ENCODE measurements at regions not wholly inside any gene's neighbourhood (a gene's known extent, or its start where the extent isn't known, plus 50 kb on each side); places are given as distances from the start of the nearest gene placed in this dataset.

GRCh38 chr14:48391661-48392060 is 716.3 kb upstream of the MDGA2 start:
- H3K27me3 ChIP-seq (replicated peaks; ENCODE audit: insufficient read depth), result no peaks in the 10 kb centered on the region
- no peak overlapping the region for H3K4me3 ChIP-seq
- H3K27ac ChIP-seq, result no peak overlapping the region
- ATAC-seq (ENCODE audit: insufficient number of reproducible peaks, low FRiP score, low read depth), result no peak
- DNase-seq (ENCODE audit: low spot score), result no peak
- no peaks in the 10 kb centered on the region for H3K9me3 ChIP-seq
- H3K36me3 ChIP-seq, result no peaks in the 10 kb centered on the region
- no peaks in the 10 kb centered on the region for H3K4me1 ChIP-seq (ENCODE audit: control insufficient read depth in 1 of 2, low read depth in 2 of 2)
- TF ChIP-seq, protein P1, sequence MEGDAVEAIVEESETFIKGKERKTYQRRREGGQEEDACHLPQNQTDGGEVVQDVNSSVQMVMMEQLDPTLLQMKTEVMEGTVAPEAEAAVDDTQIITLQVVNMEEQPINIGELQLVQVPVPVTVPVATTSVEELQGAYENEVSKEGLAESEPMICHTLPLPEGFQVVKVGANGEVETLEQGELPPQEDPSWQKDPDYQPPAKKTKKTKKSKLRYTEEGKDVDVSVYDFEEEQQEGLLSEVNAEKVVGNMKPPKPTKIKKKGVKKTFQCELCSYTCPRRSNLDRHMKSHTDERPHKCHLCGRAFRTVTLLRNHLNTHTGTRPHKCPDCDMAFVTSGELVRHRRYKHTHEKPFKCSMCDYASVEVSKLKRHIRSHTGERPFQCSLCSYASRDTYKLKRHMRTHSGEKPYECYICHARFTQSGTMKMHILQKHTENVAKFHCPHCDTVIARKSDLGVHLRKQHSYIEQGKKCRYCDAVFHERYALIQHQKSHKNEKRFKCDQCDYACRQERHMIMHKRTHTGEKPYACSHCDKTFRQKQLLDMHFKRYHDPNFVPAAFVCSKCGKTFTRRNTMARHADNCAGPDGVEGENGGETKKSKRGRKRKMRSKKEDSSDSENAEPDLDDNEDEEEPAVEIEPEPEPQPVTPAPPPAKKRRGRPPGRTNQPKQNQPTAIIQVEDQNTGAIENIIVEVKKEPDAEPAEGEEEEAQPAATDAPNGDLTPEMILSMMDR (IDR thresholded peaks at IDR 0.05), result no peak

DNA sequence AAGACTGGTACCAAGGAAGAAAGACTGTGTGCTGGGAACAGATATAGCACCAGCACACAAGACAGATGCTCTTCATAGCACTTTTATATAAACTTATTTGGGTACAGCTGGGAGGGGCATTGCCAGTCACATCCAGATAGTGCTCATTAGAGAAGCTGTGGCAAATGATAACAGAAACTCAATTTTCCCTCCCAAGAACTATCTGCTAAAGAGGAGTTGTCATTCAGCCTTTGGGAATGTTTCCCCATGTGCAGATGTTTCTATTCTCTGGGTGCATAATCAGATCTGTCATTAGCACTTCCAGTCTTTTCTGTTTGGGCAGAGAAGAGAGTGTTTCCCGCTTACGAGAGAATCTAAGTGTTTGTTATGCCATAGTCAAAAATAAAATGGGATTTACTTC is 714.9 kb upstream of the MDGA2 start:
- no peaks in the 10 kb centered on the region for H3K36me3 ChIP-seq
- no peak overlapping the region for H3K27ac ChIP-seq
- ATAC-seq (ENCODE audit: insufficient number of reproducible peaks, low FRiP score, low read depth), result no peak
- no peak for DNase-seq (ENCODE audit: low spot score)
- no peak overlapping the region for H3K4me3 ChIP-seq
- TF ChIP-seq, protein P1 (IDR thresholded peaks at IDR 0.05), result no peak
- no peaks in the 10 kb centered on the region for H3K27me3 ChIP-seq (replicated peaks; ENCODE audit: insufficient read depth)
- H3K9me3 ChIP-seq, result no peaks in the 10 kb centered on the region
- no peaks in the 10 kb centered on the region for H3K4me1 ChIP-seq (ENCODE audit: control insufficient read depth in 1 of 2, low read depth in 2 of 2)

DNA sequence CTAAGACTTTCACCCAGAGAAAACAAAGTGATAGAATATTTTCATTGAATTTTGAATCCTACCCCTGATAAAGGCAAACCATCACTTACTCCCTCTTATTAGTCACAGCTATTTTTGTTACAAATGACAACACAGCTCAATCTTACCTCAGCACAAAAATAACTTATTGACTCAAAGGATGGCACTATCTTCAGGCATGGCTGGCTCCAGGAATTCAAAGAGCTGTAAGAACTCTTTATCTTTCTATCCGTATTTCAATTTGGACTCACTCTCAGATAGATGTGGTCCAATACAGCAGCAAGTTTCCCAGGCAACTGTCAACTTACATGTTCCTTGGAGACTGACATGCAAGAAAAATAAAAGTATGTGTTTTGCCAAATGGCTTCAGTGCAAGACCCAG is 709.4 kb upstream of the MDGA2 start:
- ATAC-seq (ENCODE audit: insufficient number of reproducible peaks, low FRiP score, low read depth) (no peak), DNase-seq (ENCODE audit: low spot score) (no peak)
- TF ChIP-seq, protein P1 (IDR thresholded peaks at IDR 0.05), result no peak
- no peak overlapping the region for H3K4me3 ChIP-seq
- no peaks in the 10 kb centered on the region for H3K27me3 ChIP-seq (replicated peaks; ENCODE audit: insufficient read depth)
- no peaks in the 10 kb centered on the region for H3K4me1 ChIP-seq (ENCODE audit: control insufficient read depth in 1 of 2, low read depth in 2 of 2)
- H3K36me3 ChIP-seq, result no peaks in the 10 kb centered on the region
- no peaks in the 10 kb centered on the region for H3K9me3 ChIP-seq
- H3K27ac ChIP-seq, result no peak overlapping the region

DNA sequence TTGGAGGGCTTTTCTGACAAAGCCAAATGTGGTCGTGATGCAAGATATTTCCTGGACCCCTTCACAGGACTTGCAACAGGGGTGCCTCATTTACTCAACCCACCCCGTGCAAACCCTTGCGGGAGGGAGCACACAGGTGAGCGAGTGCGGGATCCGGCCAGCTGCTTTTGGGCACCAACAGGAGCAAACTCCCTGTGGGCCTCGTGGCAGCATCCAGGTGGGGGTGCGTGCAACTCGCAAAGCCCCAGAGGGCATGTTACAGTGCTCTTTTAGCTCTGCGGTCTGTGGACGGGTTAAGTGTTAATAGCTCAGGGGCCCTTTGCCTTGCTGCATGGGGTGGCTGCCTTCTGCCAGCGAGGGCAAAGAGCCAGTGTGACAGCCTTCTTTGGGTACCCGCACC is 707.6 kb upstream of the MDGA2 start:
- no peaks in the 10 kb centered on the region for H3K36me3 ChIP-seq
- no peak overlapping the region for H3K27ac ChIP-seq
- no peaks in the 10 kb centered on the region for H3K4me1 ChIP-seq (ENCODE audit: control insufficient read depth in 1 of 2, low read depth in 2 of 2)
- H3K4me3 ChIP-seq, result no peak overlapping the region
- ATAC-seq (ENCODE audit: insufficient number of reproducible peaks, low FRiP score, low read depth) (no peak), DNase-seq (ENCODE audit: low spot score) (no peak)
- TF ChIP-seq, protein P1 (IDR thresholded peaks at IDR 0.05), result no peak
- H3K27me3 ChIP-seq (replicated peaks; ENCODE audit: insufficient read depth), result no peaks in the 10 kb centered on the region
- H3K9me3 ChIP-seq, result no peaks in the 10 kb centered on the region

DNA sequence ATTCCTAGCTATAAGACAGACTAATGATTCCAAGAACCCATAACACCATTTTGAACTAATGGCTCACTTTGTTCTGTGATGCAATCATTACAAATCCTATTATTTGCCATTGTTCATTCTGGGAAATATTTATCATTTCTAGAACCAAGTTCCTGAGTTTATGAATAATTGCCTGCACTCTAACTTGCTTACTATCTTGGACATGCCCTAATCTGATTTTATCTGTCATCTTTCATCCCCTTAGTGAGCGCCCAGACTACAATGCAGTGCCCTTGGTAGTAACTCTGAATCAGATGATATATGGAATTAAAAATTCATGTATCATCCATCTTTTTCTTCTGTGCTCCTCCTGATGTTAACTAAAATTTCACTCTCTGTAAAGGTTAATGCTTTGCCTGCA is 703.1 kb upstream of the MDGA2 start:
- DNase-seq (ENCODE audit: low spot score) (no peak), ATAC-seq (ENCODE audit: insufficient number of reproducible peaks, low FRiP score, low read depth) (no peak)
- H3K27ac ChIP-seq, result no peak overlapping the region
- TF ChIP-seq, protein P1 (IDR thresholded peaks at IDR 0.05), result no peak
- no peaks in the 10 kb centered on the region for H3K27me3 ChIP-seq (replicated peaks; ENCODE audit: insufficient read depth)
- H3K36me3 ChIP-seq, result no peaks in the 10 kb centered on the region
- H3K4me1 ChIP-seq (ENCODE audit: control insufficient read depth in 1 of 2, low read depth in 2 of 2), result no peaks in the 10 kb centered on the region
- no peaks in the 10 kb centered on the region for H3K9me3 ChIP-seq
- no peak overlapping the region for H3K4me3 ChIP-seq
